ENCODE measurements at regions not wholly inside any gene's neighbourhood (a gene's known extent, or its start where the extent isn't known, plus 50 kb on each side); places are given as distances from the start of the nearest gene placed in this dataset.
"Not testable (repeated sequence)": the region's sequence is repeated elsewhere in the genome, so short reads cannot be mapped to it uniquely, and the experiment has no call there.

DNA sequence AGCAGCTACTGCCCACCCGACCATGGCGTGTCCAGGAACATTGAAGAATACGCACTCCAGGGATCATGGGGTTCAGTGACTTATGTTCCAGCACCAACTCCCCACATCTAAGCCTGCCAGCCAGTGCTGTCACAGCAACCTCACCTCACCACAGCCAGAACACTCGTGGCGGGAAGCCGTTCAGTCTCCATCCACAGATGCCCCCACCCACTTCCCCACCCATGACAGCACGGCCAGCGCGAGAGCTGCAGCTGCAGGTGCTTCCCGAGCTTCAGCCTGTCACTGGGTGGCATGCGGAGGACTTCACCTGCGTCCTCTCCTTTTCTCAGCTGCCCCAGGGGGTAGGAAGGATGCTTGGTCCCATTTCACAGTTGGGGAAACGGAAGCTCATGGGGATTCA lies 50.3 kb downstream of the RBFOX3 start:
- Histone ChIP-seq H3K27me3 (peaks cover 45% of the 10 kb centered on the region), H3K4me3 (no peak overlapping the region), H3K36me3 (no peaks in the 10 kb centered on the region), H3K9me3 (no peaks in the 10 kb centered on the region)
- no peak for DNase-seq

- Histone ChIP-seq H3K9me3 (no peaks in the 10 kb centered on the region), H3K4me3 (no peak overlapping the region), H3K27me3 (peaks cover 38% of the 10 kb centered on the region), H3K36me3 (no peaks in the 10 kb centered on the region)
- no peak for DNase-seq
Observed at GRCh38 chr17:79559111-79559887, 51.6 kb downstream of the RBFOX3 start.

DNA sequence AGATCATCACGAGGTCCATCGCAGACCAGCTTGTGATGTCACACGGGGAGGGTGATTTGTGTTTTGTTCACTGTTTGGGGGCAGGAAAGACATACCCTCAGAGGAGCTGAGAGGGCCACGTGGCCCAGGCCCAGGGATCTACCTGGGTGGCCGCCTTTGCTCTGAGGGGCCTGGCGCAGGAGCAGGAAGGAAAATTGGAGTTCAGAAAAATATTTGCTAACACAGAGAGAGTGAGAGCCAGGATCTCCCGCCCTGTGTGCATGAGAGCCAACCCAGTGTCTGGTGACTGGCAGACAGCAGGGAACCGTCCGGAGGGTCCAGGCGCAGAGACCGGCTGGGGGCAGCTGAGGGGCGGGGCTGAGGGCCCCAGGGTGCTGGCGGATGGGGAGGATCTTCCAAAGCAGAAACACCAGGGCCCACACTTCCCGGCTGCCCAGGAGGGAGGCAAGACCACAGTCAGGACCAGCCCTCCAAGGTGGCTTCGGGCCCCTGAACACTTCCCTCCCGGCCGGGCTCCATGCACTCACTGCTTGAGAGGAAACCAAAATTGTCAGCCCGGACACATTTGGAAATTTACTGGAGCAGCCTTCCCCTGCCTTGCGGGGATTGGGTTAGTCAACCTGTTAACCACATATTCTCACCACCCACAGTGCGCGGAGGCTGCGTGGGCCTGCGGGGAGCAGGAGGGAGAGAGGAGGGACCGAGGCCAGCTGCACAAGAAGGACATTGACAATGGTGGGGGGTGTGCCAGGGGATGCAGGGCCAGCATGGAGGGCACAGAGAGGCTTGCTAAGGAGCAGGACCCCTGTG lies 52.6 kb downstream of the RBFOX3 start:
- Histone ChIP-seq H3K4me3 (no peak overlapping the region), H3K36me3 (no peaks in the 10 kb centered on the region), H3K27me3 (peaks cover 33% of the 10 kb centered on the region), H3K9me3 (peaks cover under 1% of the 10 kb centered on the region; the same call in 1 of the 2 replicates)
- DNase-seq: no peak

DNA sequence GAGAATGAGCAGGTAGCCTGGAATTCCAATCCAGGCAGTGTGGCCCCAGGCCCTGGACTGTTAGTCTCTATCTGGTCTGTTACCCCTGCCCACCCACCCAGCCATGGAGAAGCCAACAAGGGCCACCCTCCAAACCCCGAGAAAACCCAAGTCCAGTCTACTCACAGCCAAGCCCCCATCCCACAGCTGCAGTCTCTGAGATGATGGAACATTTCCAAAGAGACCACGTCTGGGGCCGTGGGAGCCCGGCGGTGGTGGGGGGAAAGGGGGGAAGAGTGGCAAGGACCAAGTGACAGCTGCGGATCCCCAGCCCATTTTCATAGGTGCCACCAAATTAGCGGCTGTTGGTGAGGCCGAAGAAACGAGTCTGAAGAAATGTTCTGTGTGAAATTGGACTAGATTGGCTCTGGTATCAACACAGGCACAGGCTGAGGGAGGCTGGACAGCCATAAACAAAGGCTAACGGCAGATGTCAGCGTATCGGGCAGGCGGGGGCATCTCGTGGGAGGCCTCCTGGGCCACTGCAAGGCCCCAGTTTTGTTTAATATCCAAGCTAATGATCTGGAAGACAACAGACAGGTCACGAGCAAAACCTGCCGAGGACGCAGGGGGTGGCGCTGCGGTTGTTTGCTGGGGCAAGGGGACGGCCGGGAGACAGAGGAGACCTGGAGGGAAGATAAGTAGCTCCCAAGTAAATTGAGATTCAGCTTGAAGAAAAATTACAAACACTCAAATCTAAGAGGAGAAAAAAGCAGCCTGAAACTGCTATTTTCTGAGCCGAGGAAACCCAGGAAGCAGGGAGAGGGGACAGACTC lies 53.4 kb downstream of the RBFOX3 start:
- Histone ChIP-seq H3K9me3 (peaks cover 6% of the 10 kb centered on the region; the same call in 1 of the 2 replicates), H3K27me3 (peaks cover 31% of the 10 kb centered on the region), H3K4me3 (no peak overlapping the region), H3K36me3 (no peaks in the 10 kb centered on the region)
- no peak for DNase-seq

- DNase-seq: no peak
- H3K9me3 ChIP-seq: peaks cover 6% of the 10 kb centered on the region; the same call in 1 of the 2 replicates
- no peaks in the 10 kb centered on the region for H3K36me3 ChIP-seq
- no peak overlapping the region for H3K4me3 ChIP-seq
- H3K27me3 ChIP-seq: peaks cover 22% of the 10 kb centered on the region
Observed at GRCh38 chr17:79556271-79556670, 54.6 kb downstream of the RBFOX3 start.

DNA sequence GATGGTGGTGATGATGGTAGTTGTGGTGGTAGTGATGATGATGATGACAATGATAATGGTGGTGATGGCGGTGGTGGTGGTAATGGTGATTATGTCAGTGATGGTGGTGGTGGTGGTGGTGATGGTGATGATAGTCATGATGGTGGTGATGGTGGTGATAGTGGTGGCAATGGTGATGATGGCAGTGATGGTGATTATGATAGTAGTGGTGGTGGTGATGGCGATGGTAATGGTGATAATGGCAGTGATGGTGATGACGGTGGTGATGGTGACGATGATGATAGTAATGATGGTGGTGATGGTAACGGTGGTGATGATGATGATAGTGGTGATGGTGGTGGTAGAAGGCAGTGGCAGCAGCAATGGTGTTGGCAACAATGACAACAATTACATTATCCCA lies 55.3 kb downstream of the RBFOX3 start:
- Histone ChIP-seq H3K9me3 (peaks cover 6% of the 10 kb centered on the region; the same call in 1 of the 2 replicates), H3K36me3 (no peaks in the 10 kb centered on the region), H3K4me3 (no peak overlapping the region), H3K27me3 (peaks cover 15% of the 10 kb centered on the region)
- no peak for DNase-seq

- not testable (repeated sequence) for H3K9me3 ChIP-seq, H3K36me3 ChIP-seq, H3K4me3 ChIP-seq, DNase-seq
- H3K27me3 ChIP-seq: peaks cover 12% of the 10 kb centered on the region
Observed at GRCh38 chr17:79554346-79554745, 56.5 kb downstream of the RBFOX3 start.

- no peaks in the 10 kb centered on the region for H3K36me3 ChIP-seq
- H3K27me3 ChIP-seq: peaks cover 7% of the 10 kb centered on the region
- no peak for DNase-seq
- no peak overlapping the region for H3K4me3 ChIP-seq
- peaks cover 6% of the 10 kb centered on the region; the same call in 1 of the 2 replicates for H3K9me3 ChIP-seq
Observed at GRCh38 chr17:79552824-79553223, 58.0 kb downstream of the RBFOX3 start.

GRCh38 chr17:79552405-79552804 lies 58.4 kb downstream of the RBFOX3 start:
- Histone ChIP-seq H3K27me3 (peaks cover 8% of the 10 kb centered on the region), H3K36me3 (no peaks in the 10 kb centered on the region), H3K4me3 (no peak overlapping the region), H3K9me3 (peaks cover 6% of the 10 kb centered on the region; the same call in 1 of the 2 replicates)
- DNase-seq: no peak

GRCh38 chr17:79549141-79549915 lies 61.5 kb downstream of the RBFOX3 start:
- DNase-seq: no peak
- no peak overlapping the region for H3K4me3 ChIP-seq
- peaks cover 6% of the 10 kb centered on the region; the same call in 1 of the 2 replicates for H3K9me3 ChIP-seq
- peaks cover 16% of the 10 kb centered on the region for H3K27me3 ChIP-seq
- no peaks in the 10 kb centered on the region for H3K36me3 ChIP-seq

GRCh38 chr17:79548116-79548515 lies 62.7 kb downstream of the RBFOX3 start:
- Histone ChIP-seq H3K9me3 (peaks cover 3% of the 10 kb centered on the region; the same call in 1 of the 2 replicates), H3K36me3 (no peaks in the 10 kb centered on the region), H3K4me3 (no peak overlapping the region), H3K27me3 (peaks cover 19% of the 10 kb centered on the region)
- DNase-seq: no peak

DNA sequence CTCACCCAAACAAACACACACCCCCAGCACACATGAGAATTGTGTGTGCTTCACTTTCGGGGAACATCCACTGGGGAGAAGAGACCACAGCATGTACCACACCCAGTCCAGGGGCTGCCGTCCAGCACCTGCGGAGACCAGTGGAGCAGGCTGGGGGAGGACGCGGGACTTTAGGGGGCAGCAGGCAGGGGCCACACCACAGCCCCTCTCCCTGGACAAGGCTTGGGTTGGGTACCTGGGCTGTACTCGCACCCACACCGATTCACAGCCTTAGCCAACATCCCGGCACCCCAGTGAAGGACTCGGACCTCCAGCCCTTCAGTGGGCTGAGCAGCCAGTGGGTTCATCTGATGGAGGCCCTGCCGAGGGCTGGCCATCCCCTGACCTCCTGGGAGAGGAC lies 63.3 kb downstream of the RBFOX3 start:
- no peaks in the 10 kb centered on the region for H3K9me3 ChIP-seq
- peaks cover 19% of the 10 kb centered on the region for H3K27me3 ChIP-seq
- no peak for DNase-seq
- H3K4me3 ChIP-seq: no peak overlapping the region
- H3K36me3 ChIP-seq: no peaks in the 10 kb centered on the region

DNA sequence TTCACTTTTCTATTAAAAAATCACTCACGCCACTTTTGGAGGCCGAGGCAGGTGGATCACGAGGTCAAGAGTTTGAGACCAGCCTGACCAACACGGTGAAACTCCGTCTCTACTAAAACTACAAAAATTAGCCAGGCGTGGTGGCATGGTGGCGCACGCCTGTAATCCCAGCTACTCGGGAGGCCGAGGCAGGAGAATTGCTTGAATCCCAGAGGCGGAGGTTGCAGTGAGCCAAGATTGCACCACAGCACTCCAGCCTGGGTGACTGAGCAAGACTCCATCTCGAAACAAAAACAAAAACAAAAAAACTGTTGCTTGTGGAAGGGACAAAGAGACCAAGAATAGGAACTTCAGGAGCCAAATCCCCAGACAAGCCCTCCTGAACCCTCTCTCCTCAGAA lies 63.7 kb downstream of the RBFOX3 start:
- not testable (repeated sequence) for H3K4me3 ChIP-seq, H3K9me3 ChIP-seq, DNase-seq, H3K36me3 ChIP-seq
- H3K27me3 ChIP-seq: peaks cover 22% of the 10 kb centered on the region

- Histone ChIP-seq H3K36me3 (no peaks in the 10 kb centered on the region), H3K4me3 (no peak overlapping the region), H3K27me3 (peaks cover 23% of the 10 kb centered on the region), H3K9me3 (no peaks in the 10 kb centered on the region)
- no peak for DNase-seq
Observed at GRCh38 chr17:79546386-79546785, 64.5 kb downstream of the RBFOX3 start.

DNA sequence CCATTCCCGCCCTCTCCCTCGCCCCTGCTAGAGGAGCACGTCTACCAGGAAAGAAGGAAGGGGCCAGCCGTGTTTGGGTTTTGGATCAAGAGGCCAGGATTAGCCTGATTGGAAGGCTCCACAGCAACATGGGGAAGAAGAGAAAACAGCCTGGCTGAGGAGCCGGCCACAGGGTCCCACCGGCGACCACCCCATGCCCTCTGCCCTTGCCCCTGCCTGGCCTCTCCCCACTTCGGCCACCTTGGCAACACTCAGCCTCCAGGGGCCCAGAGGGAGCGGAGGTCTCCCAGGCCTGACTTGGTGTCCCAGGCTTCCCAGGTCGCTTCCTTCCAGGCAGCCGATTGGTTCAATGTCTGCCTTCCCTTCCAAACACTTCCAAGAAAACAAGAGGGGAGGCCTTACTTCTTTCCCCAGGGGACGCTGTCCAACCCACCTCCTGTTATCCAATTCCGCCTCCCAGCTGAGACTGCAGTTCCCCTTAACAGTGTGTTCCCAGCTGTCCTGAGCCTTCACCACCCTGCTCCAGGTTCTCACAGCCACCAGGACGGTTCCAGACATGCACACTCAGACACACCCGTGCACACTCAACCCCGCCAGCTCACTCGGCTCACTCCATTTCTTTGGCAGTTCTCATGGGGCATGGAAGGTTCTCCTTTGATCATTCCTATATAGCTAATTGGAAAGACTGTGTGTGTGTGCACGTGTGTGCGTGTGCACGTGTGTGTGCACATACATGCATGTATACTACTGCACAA lies 65.4 kb downstream of the RBFOX3 start:
- Histone ChIP-seq H3K9me3 (no peaks in the 10 kb centered on the region), H3K36me3 (no peaks in the 10 kb centered on the region), H3K27me3 (peaks cover 23% of the 10 kb centered on the region), H3K4me3 (no peak overlapping the region)
- DNase-seq: no peak
